SU-DHL-6 (cell line): ENCODE measurements at regions not wholly inside any gene's neighbourhood (a gene's known extent, or its start where the extent isn't known, plus 50 kb on each side); places are given as distances from the start of the nearest gene placed in this dataset.

Experiments
- H2AFZ ChIP-seq: fragments of 200-600 bp; sonication (generic); 2 replicates; pipeline ENCODE4 v1.6.1; 2014; ENCODE audit warnings: low read depth, mild to moderate bottlenecking, moderate library complexity, mixed read lengths, antibody characterized with exemption, low read length; ENCODE audit not compliant: severe bottlenecking
- H3F3A ChIP-seq: fragments of 200-600 bp; shearing (Covaris generic); 2 replicates; pipeline ENCODE4 v1.6.0; 2016; ENCODE audit warnings: antibody characterized with exemption, mild to moderate bottlenecking; ENCODE audit not compliant: insufficient read depth
- H3K27ac ChIP-seq: fragments of 200-600 bp; sonication (generic); 2 replicates; pipeline ENCODE4 v1.5.1; 2016; ENCODE audit warnings: low read depth, mild to moderate bottlenecking, low read length, moderate library complexity, mixed read lengths
- H3K27me3 ChIP-seq: fragments of 200-600 bp; sonication (generic), shearing (Covaris generic); 2 replicates; pipeline ENCODE4 v1.6.0; 2014; ENCODE audit warnings: mild to moderate bottlenecking, low read length
- H3K36me3 ChIP-seq: fragments of 200-600 bp; sonication (generic); 2 replicates; pipeline ENCODE4 v1.6.1; 2014; ENCODE audit warnings: mild to moderate bottlenecking, low read length, mixed read lengths
- H3K4me2 ChIP-seq: fragments of 300-600, 200-600 bp; shearing (Covaris generic), sonication (generic); 2 replicates; pipeline ENCODE4 v1.6.0; 2014; ENCODE audit warnings: low read length, low read depth, mild to moderate bottlenecking; ENCODE audit not compliant: poor library complexity, severe bottlenecking
- H3K4me3 ChIP-seq: fragments of 200-600 bp; sonication (generic); 2 replicates; pipeline ENCODE4 v1.5.1; 2014; ENCODE audit warnings: antibody characterized with exemption, low read length, mild to moderate bottlenecking, mixed read lengths; ENCODE audit not compliant: insufficient read depth, poor library complexity, severe bottlenecking
- H3K79me2 ChIP-seq: fragments of 200-600 bp; sonication (generic); 2 replicates; pipeline ENCODE4 v1.6.1; 2014; ENCODE audit warnings: mild to moderate bottlenecking, low read length, moderate library complexity; ENCODE audit not compliant: insufficient read depth
- H3K9ac ChIP-seq: fragments of 200-600 bp; sonication (generic); 2 replicates; pipeline ENCODE4 v1.7.0; 2014; ENCODE audit warnings: mild to moderate bottlenecking, low read length
- H3K9me2 ChIP-seq: fragments of 200-600 bp; sonication (generic); replicated peaks from 2 replicates; pipeline ENCODE4 v1.6.1; 2014; ENCODE audit warnings: low read length; ENCODE audit not compliant: insufficient read depth
- H3K9me3 ChIP-seq: fragments of 200-600 bp; sonication (generic); 2 replicates; pipeline ENCODE4 v1.6.1; 2014; ENCODE audit warnings: low read length, mixed read lengths; ENCODE audit not compliant: insufficient read depth
- H4K20me1 ChIP-seq: fragments of 200-600 bp; sonication (generic); 2 replicates; pipeline ENCODE4 v1.6.1; 2014; ENCODE audit warnings: low read depth, mild to moderate bottlenecking, antibody characterized with exemption, low read length, moderate library complexity, mixed read lengths
- EZH2phosphoT487 ChIP-seq: fragments of 200-600 bp; sonication (generic), shearing (Covaris generic); conservative IDR thresholded peaks from 2 replicates; pipeline ENCODE4 v1.6.1; 2018; ENCODE audit warnings: mild to moderate bottlenecking, antibody characterized with exemption, low read length, moderate library complexity, mixed read lengths
- TF ChIP-seq, protein P1 (sequence below): fragments of 200-600 bp; sonication (generic); IDR thresholded peaks from one replicate; pipeline ENCODE4 v1.5.1; 2017; ENCODE audit warnings: antibody characterized with exemption, mild to moderate bottlenecking, low read length, moderate library complexity; ENCODE audit not compliant: insufficient read depth, poor library complexity, severe bottlenecking

DNA sequence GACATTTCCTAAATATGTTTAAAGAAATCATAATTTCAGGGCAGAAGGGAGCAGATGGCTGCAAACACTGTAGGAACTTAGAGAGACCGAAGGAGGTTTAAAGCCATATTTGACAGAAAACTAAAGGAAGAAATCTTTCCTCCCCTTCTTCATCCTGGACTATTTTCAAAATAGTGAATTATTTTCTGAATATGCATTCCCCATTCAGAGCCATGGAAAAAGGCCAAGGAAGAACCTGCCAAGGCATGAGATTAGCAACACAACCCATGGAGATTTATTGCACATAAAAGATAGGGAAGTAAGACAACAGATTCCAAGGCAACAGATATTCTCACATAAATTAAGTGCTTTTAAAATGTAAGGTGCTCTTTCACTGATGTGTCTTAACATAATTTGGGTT, 233.3 kb upstream of the ADAMTS16 start:
- Histone ChIP-seq H3F3A (no peaks in the 10 kb centered on the region), H3K27ac (no peak overlapping the region), H4K20me1 (no peaks in the 10 kb centered on the region), H3K9ac (no peak overlapping the region), H3K36me3 (no peaks in the 10 kb centered on the region), H3K27me3 (no peaks in the 10 kb centered on the region), H3K4me2 (no peak overlapping the region), H3K9me3 (no peaks in the 10 kb centered on the region), H2AFZ (no peak overlapping the region), H3K9me2 (no peaks in the 10 kb centered on the region), H3K4me3 (no peak overlapping the region), H3K79me2 (no peaks in the 10 kb centered on the region)
- TF ChIP-seq, protein P1, sequence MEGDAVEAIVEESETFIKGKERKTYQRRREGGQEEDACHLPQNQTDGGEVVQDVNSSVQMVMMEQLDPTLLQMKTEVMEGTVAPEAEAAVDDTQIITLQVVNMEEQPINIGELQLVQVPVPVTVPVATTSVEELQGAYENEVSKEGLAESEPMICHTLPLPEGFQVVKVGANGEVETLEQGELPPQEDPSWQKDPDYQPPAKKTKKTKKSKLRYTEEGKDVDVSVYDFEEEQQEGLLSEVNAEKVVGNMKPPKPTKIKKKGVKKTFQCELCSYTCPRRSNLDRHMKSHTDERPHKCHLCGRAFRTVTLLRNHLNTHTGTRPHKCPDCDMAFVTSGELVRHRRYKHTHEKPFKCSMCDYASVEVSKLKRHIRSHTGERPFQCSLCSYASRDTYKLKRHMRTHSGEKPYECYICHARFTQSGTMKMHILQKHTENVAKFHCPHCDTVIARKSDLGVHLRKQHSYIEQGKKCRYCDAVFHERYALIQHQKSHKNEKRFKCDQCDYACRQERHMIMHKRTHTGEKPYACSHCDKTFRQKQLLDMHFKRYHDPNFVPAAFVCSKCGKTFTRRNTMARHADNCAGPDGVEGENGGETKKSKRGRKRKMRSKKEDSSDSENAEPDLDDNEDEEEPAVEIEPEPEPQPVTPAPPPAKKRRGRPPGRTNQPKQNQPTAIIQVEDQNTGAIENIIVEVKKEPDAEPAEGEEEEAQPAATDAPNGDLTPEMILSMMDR: no peak
- TF ChIP-seq EZH2phosphoT487: no peak

- Histone ChIP-seq H3F3A (no peaks in the 10 kb centered on the region), H3K36me3 (no peaks in the 10 kb centered on the region), H3K27me3 (no peaks in the 10 kb centered on the region), H3K9me2 (no peaks in the 10 kb centered on the region), H2AFZ (no peak overlapping the region), H4K20me1 (no peaks in the 10 kb centered on the region), H3K79me2 (no peaks in the 10 kb centered on the region), H3K4me3 (no peak overlapping the region), H3K9me3 (no peaks in the 10 kb centered on the region), H3K4me2 (no peak overlapping the region), H3K9ac (no peak overlapping the region), H3K27ac (no peak overlapping the region)
- no peak for TF ChIP-seq EZH2phosphoT487
- TF ChIP-seq, protein P1: no peak
These were observed 232.6 kb upstream of the ADAMTS16 start for GRCh38 chr5:4907571-4907970.

DNA sequence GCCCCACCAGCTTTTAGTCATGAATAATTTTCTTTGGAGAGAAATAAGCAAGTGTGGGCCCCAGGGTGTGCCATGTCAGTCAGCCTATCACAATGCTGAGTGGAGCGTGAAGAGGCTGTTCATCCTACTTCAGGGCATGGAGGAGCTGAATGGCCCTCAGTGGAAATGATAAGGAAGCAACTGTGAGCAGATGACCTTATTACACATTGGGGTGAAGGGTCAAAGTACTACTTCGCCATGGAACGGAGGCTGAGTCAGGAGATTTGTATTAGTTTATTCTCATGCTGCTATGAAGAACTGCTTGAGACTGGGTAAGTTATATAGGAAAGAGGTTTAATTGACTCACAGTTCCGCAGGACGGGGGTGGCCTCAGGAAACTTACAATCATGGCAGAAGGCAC, 231.0 kb upstream of the ADAMTS16 start:
- H3K36me3 ChIP-seq: no peaks in the 10 kb centered on the region
- H3K9me2 ChIP-seq: no peaks in the 10 kb centered on the region
- H3K27ac ChIP-seq: no peak overlapping the region
- H3K79me2 ChIP-seq: no peaks in the 10 kb centered on the region
- H4K20me1 ChIP-seq: no peaks in the 10 kb centered on the region
- H3K9me3 ChIP-seq: no peaks in the 10 kb centered on the region
- H3K4me3 ChIP-seq: no peak overlapping the region
- no peaks in the 10 kb centered on the region for H3F3A ChIP-seq
- TF ChIP-seq, protein P1: no peak
- TF ChIP-seq EZH2phosphoT487: no peak
- no peak overlapping the region for H2AFZ ChIP-seq
- H3K4me2 ChIP-seq: no peak overlapping the region
- no peaks in the 10 kb centered on the region for H3K27me3 ChIP-seq
- H3K9ac ChIP-seq: no peak overlapping the region
